Peyer's patch (tissue), 4 donors: ENCODE measurements at regions not wholly inside any gene's neighbourhood (a gene's known extent, or its start where the extent isn't known, plus 50 kb on each side); places are given as distances from the start of the nearest gene placed in this dataset.

Source experiments
- CTCF ChIP-seq, 6 experiments: fragments of 450-650 bp in 4 of 6; fragments of 200-600 bp in 2 of 6; sonication (generic) in 1 of 6; IDR thresholded peaks; one replicate each; pipeline ENCODE4 v1.5.1; 2017 to 2019; ENCODE audit warnings: antibody characterized with exemption in 6 of 6, mild to moderate bottlenecking in 3 of 6, moderate library complexity in 1 of 6
- POLR2A ChIP-seq, 2 donors: fragments of 450-650 bp; IDR thresholded peaks; one replicate each; pipeline ENCODE4 v1.5.1; 2017; ENCODE audit warnings: antibody characterized with exemption in 2 of 2, mild to moderate bottlenecking in 2 of 2, moderate library complexity in 2 of 2

- TF ChIP-seq POLR2A (IDR thresholded peaks at IDR 0.05) (no peak), CTCF (IDR thresholded peaks at IDR 0.05) (no peak)
Measured at GRCh38 chr15:91538782-91539181, 314.7 kb upstream of the SLCO3A1 start.
